ENCODE measurements at regions not wholly inside any gene's neighbourhood (a gene's known extent, or its start where the extent isn't known, plus 50 kb on each side); places are given as distances from the start of the nearest gene placed in this dataset.
"Not testable (repeated sequence)": the region's sequence is repeated elsewhere in the genome, so short reads cannot be mapped to it uniquely, and the experiment has no call there.

DNA sequence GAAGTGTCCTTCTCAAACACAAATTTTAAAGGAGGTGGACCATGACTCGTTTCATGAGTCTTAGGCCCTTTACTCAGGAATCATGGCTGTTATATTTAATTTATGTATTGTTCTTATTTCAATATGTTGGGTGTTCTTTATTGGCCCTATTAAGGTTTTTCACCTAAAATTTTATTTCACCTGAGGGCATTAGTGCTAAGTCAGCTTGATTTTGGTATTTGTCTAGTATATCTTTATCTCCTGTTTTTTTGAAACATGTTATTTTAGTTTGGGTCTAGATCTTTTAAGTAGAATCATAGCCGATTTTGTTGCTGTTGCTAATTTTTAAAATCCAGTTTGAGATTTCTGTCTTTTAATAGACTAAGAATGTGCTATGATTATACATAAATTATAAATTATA lies 430.4 kb downstream of the RPS6KC1 start:
- DNase-seq: no peak

DNA sequence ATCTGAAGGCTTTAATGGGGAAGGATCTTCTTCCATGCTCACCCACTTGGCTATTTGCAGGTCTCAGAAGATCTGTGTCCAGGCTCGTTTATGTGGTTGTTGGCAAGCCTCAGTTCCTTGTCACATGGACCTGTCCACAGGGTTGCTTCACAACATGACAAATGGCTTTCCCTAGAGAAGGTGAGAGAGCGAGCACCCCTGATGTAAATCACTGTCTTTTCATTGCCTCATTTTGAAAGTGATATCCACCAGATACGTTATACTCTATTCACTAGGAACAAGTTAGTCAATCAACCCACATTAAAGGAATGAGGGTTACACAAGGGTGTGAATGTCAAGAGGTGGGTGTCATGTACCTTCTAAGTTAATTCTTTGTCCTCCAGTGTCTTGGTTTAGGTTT lies 433.3 kb downstream of the RPS6KC1 start:
- DNase-seq: no peak

- no peak for DNase-seq
Measured at GRCh38 chr1:213484758-213485157, 433.7 kb downstream of the RPS6KC1 start.

GRCh38 chr1:213486488-213486887 lies 435.4 kb downstream of the RPS6KC1 start:
- DNase-seq: no peak

DNA sequence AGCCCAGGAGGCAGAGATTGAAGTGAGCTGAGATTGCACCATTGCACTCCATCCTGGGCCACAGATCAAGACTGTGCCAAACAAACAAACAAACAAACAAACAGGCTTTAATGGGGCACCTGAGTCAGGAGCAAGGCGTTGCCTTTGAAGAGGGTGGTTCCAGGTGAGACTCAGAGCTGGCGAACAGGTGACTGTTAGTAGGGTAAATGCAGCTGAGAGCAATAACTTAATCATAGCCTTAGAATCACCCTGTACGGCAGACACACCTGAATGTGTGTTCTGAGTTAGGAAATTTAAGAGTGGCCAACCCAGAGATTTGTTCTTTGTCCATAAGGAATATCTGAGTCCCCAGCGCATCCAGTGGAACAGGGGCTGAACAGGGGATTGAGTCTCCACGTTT lies 440.4 kb downstream of the RPS6KC1 start:
- no peak for DNase-seq

DNA sequence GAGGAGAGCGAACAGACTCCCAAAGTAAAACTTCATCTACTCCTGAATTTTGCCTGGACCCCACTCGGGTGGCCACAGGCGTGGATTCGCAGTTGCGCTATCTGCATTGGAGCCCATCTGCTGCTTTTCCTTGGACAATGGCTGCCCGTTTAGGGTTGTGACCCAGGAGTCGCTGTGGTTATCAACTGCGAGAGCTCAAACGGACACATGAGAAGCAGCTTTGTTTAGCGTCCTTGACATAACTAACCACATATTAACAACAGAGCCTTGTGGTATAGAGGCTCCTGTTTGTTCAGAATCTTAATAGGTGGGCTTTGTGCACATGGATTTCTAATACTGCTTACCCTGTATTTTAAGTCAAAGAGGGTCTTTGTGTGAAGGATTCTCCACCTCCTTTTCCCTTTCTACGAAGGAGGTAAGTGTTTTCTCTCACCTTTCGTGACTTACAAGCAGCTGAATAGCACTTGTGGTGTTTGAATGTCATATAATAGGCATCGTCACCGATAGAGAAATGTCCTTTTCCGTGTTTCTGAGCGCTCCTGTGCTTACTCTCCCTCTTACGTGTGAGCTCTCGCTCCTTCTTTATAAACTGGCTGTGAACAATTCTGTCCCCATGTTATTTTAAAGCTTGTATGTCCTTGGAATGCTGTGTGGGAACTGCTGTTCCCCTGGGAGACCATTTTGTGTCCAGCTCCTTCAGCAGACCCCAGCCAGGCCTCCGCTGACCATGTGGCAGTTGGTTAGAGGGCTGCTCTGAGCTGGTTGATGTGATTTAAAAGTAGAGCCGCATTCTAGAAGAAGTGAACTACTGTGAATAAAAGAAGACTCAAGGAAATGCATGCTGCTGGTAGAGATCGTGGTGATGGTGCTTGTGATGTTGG lies 441.4 kb downstream of the RPS6KC1 start:
- no peak for DNase-seq

GRCh38 chr1:213499444-213499843 lies 448.4 kb downstream of the RPS6KC1 start:
- DNase-seq: no peak

- DNase-seq: no peak
Measured at GRCh38 chr1:213507472-213508223, 456.6 kb downstream of the RPS6KC1 start.

GRCh38 chr1:213511173-213511572 lies 460.1 kb downstream of the RPS6KC1 start:
- DNase-seq: no peak

GRCh38 chr1:213512316-213512715 lies 461.3 kb downstream of the RPS6KC1 start:
- no peak for DNase-seq

- no peak for DNase-seq
Measured at GRCh38 chr1:213513006-213513405, 462.0 kb downstream of the RPS6KC1 start.

- DNase-seq: not testable (repeated sequence)
Measured at GRCh38 chr1:213514408-213515179, 463.6 kb downstream of the RPS6KC1 start.

DNA sequence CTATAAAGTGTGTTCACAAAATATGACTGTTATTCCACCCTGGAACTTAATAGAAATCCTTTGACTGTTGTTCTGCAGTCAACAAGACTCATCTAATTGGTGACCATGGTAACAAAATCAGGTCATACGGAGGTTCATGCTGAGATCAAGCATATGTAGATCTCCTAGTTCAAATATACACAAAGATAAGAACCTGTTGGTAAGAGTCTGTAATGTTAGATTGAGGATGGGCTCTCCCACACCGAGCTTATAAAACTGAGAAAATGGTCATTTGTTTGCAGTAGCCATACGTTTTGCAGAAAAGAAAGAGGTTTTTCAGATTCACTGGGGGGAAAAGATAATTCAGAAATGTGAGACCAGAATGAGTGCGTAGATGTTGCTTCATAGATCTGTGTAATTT lies 468.1 kb downstream of the RPS6KC1 start:
- no peak for DNase-seq

DNA sequence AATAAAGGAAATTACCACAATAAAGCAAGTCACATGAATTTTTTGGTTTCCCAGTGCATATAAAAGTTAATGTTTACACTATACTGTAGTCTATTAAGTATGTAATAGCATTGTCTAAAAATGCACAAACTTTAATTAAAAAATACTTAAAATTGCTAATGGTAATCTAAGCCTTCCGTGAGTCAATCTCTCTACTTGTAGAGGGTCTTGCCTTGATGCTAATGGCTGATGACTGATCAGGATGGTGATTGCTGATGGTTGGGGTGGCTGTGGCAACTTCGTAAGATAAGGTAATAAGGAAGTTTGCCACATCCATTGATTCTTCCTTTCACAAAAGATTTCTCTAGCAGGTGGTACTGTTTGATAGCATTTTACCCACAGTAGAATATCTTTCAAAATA lies 466.6 kb upstream of the PROX1 start:
- DNase-seq: no peak

DNA sequence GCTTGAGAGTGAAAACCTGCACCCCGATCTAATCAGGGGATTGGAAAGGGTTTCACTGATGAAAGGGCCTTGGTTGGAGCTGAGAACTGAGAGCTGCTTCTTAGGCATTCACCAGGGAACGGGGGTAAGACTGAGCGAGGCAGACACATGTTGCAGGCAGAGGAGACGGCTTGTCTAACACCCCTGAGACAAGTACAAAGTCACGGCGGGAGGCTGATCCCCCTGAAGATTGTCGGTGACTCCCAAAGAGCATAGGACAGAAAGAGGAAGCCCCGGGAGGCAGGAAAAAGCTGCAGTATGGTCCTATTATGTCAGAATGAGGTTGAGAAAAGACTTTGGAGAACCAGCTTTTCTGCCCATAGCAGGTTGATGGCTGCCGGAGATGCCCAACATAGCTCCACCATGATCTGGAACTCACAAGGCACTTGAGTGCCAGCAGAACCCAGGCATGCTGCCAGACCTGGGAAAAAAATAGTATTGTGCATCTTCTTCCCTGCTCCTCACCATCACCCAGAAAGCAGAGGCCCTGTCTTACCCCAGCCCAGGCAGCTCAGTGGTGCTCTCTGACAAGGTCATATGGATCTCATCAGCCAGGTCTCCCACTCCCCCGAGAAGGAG lies 463.9 kb upstream of the PROX1 start:
- DNase-seq: no peak

DNA sequence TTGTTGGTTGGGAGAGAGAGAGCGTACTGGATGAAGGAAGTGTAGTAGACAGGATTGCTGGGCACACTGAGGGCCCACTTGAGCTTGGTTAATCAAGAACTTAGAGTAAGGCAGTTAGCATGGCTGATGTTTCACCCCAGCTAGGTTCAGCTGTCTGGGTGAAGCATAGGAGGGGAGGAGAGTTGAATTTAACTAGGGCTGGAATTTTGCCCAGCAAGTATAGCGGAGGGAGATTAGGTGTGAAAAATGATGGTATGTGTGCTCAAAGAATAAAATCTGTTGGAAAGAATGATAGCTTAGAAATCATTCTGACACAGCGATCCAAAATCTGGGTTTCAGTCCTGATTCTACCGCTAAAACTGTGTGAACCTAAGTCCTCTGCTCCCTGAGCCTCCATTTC lies 461.5 kb upstream of the PROX1 start:
- no peak for DNase-seq

DNA sequence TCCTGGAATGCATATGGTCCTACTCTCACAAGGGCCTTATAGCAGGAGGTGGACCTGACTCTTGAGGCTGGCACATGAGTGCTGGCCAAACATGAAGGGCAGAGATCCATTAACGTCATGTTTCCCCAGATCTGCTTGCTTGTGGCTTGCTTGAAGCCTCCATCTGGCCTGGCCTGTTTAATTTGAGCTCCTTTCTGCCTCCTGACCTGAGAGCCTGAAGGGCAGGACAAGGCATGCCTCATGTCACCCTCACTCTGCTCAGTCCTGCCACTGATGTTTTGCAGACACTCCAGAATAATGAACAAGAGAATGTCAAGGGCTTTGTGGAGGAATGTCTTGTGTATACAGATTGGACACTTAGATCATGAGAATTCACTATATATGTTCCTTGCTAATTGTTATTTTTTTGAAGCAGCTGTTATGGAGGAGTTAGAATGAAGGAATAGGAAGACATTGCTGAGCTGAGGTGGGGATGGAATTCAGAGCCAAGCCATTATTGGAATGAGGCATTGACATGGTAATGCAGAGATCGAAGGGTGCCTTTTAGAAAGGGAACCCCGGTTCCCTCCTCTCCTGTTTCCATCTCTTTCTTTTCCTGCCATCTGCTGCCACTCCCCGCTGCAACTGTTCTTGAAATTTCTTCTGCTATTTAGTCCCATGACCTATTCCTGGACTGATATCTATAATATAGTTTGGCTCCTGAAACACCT lies 457.0 kb upstream of the PROX1 start:
- DNase-seq: no peak

DNA sequence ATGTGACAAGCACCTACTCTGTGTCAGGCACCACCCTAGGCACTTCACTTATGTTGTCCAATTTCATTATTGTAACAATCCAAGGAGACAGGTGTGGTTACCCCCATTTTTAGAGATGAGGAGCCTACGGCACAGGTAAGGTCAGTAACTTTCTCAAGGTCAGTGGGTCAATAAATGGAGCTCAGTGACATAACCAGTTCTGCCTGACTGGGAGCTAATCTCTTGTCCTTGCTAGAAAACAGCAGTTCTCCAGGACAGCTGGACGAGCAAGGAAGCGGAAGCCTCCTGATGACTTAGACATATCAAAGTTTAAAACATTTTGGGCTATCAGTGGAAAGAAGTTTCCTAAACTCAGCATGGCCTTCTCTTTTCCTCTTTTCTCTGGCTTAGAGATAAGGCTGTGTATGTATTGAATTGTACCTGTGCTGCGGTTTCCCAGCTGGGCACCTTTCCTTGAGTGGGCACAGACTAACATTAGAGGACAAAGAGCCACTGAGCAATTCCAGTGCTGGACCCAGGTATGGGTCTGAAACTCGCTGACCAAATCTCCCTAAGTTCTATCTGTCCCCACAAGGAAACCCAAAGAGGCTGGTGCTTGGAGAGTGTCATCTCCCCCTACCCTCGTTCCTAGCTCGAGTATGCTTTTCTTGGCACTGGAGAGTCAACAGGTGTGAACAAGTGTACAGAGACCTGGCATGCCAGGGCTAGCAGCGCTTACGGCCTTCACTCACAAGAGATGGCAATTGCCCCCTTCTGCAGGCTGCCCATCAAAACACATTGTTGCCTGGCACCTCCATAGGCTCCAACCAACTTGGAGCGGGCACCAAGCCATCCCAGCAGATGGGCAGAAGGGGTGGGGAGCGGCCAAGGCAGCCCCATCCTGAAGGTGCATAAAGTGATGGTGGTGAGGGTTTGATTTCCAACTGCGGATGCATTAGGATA lies 456.1 kb upstream of the PROX1 start:
- no peak for DNase-seq

DNA sequence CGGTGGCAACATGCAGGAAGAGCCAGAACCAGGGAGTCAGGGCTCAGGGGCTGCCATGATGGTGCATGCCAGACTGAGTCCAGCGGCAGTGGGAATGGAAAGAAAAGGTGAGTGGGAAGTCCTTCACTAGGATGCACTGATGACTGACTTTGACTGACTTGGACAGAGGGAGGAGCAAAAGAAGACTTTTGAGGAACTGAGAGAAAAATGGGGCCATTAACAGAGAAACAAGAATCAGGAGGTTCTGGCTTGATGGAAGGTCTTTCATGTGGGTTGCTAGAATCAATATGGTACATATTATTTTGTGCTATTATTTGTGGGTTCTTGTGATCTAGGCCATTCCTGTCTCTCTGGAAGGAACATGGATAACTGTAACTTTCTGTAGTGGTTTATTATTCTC lies 454.6 kb upstream of the PROX1 start:
- DNase-seq: no peak

DNA sequence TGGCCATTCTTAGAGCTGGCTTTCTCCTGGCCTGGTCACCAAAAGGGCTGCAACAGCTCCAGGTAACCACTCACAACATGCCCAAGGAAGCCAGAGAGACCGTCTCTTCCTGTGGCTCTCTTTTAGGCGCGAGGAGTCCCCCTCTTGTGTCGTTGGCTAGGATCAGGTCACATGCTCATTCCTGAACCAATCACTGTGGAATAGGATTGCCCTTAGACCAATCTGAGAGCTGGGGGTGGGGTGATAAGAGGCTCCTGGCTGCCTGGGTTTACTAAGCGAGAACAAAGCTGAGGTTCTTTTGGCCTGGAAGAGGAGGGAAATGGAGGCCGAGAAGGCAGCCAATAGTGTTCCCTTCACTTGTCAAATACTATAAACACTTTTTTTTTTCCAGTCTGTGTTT lies 452.1 kb upstream of the PROX1 start:
- DNase-seq: no peak

DNA sequence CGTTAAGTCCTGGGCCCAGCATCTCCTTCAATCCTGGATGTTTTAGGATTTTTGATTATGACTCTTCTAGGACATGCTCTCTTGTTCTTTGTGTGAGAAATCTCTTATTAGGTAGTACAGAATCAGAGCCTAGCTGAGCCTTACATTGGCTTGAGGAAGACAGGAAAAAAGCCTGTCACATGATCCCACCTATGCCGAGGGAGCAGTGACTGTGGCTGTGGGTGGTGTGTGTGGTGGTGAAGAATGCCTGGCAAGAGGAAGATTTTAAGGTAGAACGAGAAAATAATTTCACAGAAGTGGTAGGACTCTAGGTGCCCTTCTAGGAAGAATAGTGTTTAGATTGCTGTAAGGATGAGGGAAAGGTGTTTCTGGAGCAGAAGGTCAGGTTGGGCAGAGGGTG lies 449.5 kb upstream of the PROX1 start:
- no peak for DNase-seq
